Upper lobe of right lung (tissue), 1 donor: ENCODE measurements at regions not wholly inside any gene's neighbourhood (a gene's known extent, or its start where the extent isn't known, plus 50 kb on each side); places are given as distances from the start of the nearest gene placed in this dataset.

Experiments used
- ATAC-seq: fragments of 200-7000 bp; cut with Tn5 transposase; one replicate; pipeline ENCODE4 v1.9.1; 2020; ENCODE audit warnings: mild to moderate bottlenecking, moderate library complexity
- DNase-seq: peaks from one replicate; pipeline ENCODE4 v3.0.0-alpha.2; 2020
- H3K27ac ChIP-seq: fragments of 200-600 bp; one replicate; pipeline ENCODE4 v1.8.0; 2022
- H3K27me3 ChIP-seq: fragments of 200-600 bp; one replicate; pipeline ENCODE4 v1.8.0; 2022; ENCODE audit warnings: mild to moderate bottlenecking
- H3K36me3 ChIP-seq: fragments of 200-600 bp; one replicate; pipeline ENCODE4 v1.8.0; 2022
- H3K4me1 ChIP-seq: fragments of 200-600 bp; one replicate; pipeline ENCODE4 v1.8.0; 2022
- H3K4me3 ChIP-seq: fragments of 200-600 bp; one replicate; pipeline ENCODE4 v1.8.0; 2022; ENCODE audit warnings: mild to moderate bottlenecking
- H3K9me3 ChIP-seq: fragments of 200-600 bp; one replicate; pipeline ENCODE4 v1.8.0; 2022
- intact Hi-C: fragments of 100-400 bp; cut with DNase I; formaldehyde crosslinking; loops from one replicate; pipeline ENCODE4 v1.11.0; 2022
- TF ChIP-seq, protein P1 (sequence below): fragments of 200-600 bp; IDR thresholded peaks from one replicate; pipeline ENCODE4 v1.8.0; 2022; ENCODE audit warnings: antibody characterized with exemption
- donor health status: DM: no; HTN: yes; CAD: no; lungs with severe emphysema.

- ATAC-seq, result no peak
- Histone ChIP-seq H3K9me3 (no peaks in the 10 kb centered on the region), H3K4me1 (no peaks in the 10 kb centered on the region), H3K27me3 (no peaks in the 10 kb centered on the region), H3K27ac (no peak overlapping the region), H3K4me3 (no peak overlapping the region), H3K36me3 (no peaks in the 10 kb centered on the region)
- intact Hi-C loops, result no loop called here
- TF ChIP-seq, protein P1, sequence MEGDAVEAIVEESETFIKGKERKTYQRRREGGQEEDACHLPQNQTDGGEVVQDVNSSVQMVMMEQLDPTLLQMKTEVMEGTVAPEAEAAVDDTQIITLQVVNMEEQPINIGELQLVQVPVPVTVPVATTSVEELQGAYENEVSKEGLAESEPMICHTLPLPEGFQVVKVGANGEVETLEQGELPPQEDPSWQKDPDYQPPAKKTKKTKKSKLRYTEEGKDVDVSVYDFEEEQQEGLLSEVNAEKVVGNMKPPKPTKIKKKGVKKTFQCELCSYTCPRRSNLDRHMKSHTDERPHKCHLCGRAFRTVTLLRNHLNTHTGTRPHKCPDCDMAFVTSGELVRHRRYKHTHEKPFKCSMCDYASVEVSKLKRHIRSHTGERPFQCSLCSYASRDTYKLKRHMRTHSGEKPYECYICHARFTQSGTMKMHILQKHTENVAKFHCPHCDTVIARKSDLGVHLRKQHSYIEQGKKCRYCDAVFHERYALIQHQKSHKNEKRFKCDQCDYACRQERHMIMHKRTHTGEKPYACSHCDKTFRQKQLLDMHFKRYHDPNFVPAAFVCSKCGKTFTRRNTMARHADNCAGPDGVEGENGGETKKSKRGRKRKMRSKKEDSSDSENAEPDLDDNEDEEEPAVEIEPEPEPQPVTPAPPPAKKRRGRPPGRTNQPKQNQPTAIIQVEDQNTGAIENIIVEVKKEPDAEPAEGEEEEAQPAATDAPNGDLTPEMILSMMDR, result no peak
- no peak for DNase-seq
Observed at GRCh38 chr12:33690562-33690961, 250.9 kb upstream of the SYT10 start.

DNA sequence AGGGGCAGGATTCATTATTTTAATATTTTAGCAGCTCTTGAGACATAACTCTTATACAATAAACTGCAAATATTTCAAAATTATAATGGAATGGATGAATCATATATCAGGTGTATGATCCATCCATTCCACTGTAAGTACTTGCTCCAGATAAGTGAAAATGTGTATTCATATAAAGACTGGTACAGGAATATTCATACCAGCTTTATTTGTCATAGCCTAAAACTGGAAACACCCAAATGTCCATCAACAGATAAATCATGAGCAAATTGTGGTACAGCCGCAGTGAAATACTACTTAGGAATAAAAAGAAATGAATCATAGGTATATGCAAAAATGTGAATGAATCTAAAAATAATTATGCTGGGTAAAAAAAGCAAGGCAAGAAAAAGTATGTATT, 263.6 kb upstream of the SYT10 start:
- no peak for ATAC-seq
- Histone ChIP-seq H3K9me3 (no peaks in the 10 kb centered on the region), H3K27ac (no peak overlapping the region), H3K27me3 (no peaks in the 10 kb centered on the region), H3K4me3 (no peak overlapping the region), H3K36me3 (no peaks in the 10 kb centered on the region), H3K4me1 (no peaks in the 10 kb centered on the region)
- intact Hi-C loops, result no loop called here
- TF ChIP-seq, protein P1, result no peak
- DNase-seq, result no peak

- Histone ChIP-seq H3K36me3 (no peaks in the 10 kb centered on the region), H3K4me3 (no peak overlapping the region), H3K4me1 (no peaks in the 10 kb centered on the region), H3K27me3 (no peaks in the 10 kb centered on the region), H3K9me3 (no peaks in the 10 kb centered on the region), H3K27ac (no peak overlapping the region)
- intact Hi-C loops, result no loop called here
- TF ChIP-seq, protein P1, result no peak
- no peak for ATAC-seq
- no peak for DNase-seq
Observed at GRCh38 chr12:33706927-33707326, 267.3 kb upstream of the SYT10 start.

- ATAC-seq, result no peak
- H3K27ac ChIP-seq, result no peak overlapping the region
- no peaks in the 10 kb centered on the region for H3K9me3 ChIP-seq
- H3K4me1 ChIP-seq, result no peaks in the 10 kb centered on the region
- DNase-seq, result no peak
- no peaks in the 10 kb centered on the region for H3K36me3 ChIP-seq
- H3K4me3 ChIP-seq, result no peak overlapping the region
- intact Hi-C loops, result no loop called here
- H3K27me3 ChIP-seq, result no peaks in the 10 kb centered on the region
- TF ChIP-seq, protein P1, result no peak
Observed at GRCh38 chr12:33708935-33709334, 269.3 kb upstream of the SYT10 start.

GRCh38 chr12:33710548-33710947, 270.9 kb upstream of the SYT10 start:
- Histone ChIP-seq H3K9me3 (no peaks in the 10 kb centered on the region), H3K36me3 (no peaks in the 10 kb centered on the region), H3K27me3 (no peaks in the 10 kb centered on the region), H3K4me3 (no peak overlapping the region), H3K4me1 (no peaks in the 10 kb centered on the region), H3K27ac (no peak overlapping the region)
- no peak for ATAC-seq
- DNase-seq, result no peak
- intact Hi-C loops, result no loop called here
- TF ChIP-seq, protein P1, result no peak

GRCh38 chr12:33718631-33719030, 279.0 kb upstream of the SYT10 start:
- Histone ChIP-seq H3K4me3 (no peak overlapping the region), H3K4me1 (no peaks in the 10 kb centered on the region), H3K36me3 (no peaks in the 10 kb centered on the region), H3K27ac (no peak overlapping the region), H3K9me3 (no peaks in the 10 kb centered on the region), H3K27me3 (no peaks in the 10 kb centered on the region)
- intact Hi-C loops, result no loop called here
- ATAC-seq, result no peak
- TF ChIP-seq, protein P1, result no peak
- no peak for DNase-seq
